Psoas muscle (tissue), 7 donors: ENCODE measurements at regions not wholly inside any gene's neighbourhood (a gene's known extent, or its start where the extent isn't known, plus 50 kb on each side); places are given as distances from the start of the nearest gene placed in this dataset.
A peak's percentile ranks its signal among the peaks of the same experiment; 100 is the strongest.

ENCODE experiments used
- ATAC-seq, 4 donors: fragments of 200-7000 bp; cut with Tn5 transposase; one replicate each; pipeline ENCODE4 v1.9.1; 2020; ENCODE audit warnings: moderate library complexity in 3 of 4, mild to moderate bottlenecking in 2 of 4
- DNase-seq, 2 donors: peaks; one replicate each; pipeline ENCODE4 v3.0.0-alpha.2; 2020
- H3K27ac ChIP-seq: fragments of 200-600 bp; one replicate; pipeline ENCODE4 v1.8.0; 2022
- H3K27me3 ChIP-seq, 3 donors: fragments of 200-600 bp in 1 of 3; one replicate each; pipeline versions ENCODE4 v1.6.1 to v1.8.0; 2013 to 2022; ENCODE audit warnings: low read length in 2 of 3, mild to moderate bottlenecking in 2 of 3, moderate library complexity in 1 of 3; ENCODE audit not compliant: insufficient read depth in 3 of 3
- H3K36me3 ChIP-seq, 2 donors: fragments of 200-600 bp in 1 of 2; one replicate each; pipeline versions ENCODE4 v1.6.1 to v1.8.0; 2013 to 2022; ENCODE audit warnings: low read depth in 1 of 2, mild to moderate bottlenecking in 1 of 2, moderate library complexity in 1 of 2; ENCODE audit not compliant: insufficient read depth in 1 of 2
- H3K4me1 ChIP-seq: fragments of 200-600 bp; one replicate; pipeline ENCODE4 v1.8.0; 2022
- H3K4me3 ChIP-seq: fragments of 200-600 bp; one replicate; pipeline ENCODE4 v1.8.0; 2022; ENCODE audit warnings: mild to moderate bottlenecking
- H3K9me3 ChIP-seq: fragments of 200-600 bp; one replicate; pipeline ENCODE4 v1.8.0; 2022
- WGBS, 3 donors: extraction: QIAGEN DNeasy Blood & Tissue Kit; methylation state at CpG; one replicate each; pipeline versions ENCODE4 v1.1.6 to v1.1.7; 2013; 5-methylcytosine and 5-hydroxymethylcytosine counted together
- intact Hi-C, 2 donors: fragments of 100-400 bp; cut with DNase I; formaldehyde crosslinking; loops; one replicate each; pipeline versions ENCODE4 v1.11.0 to v1.14.2; 2022
- TF ChIP-seq, protein P1 (sequence below): fragments of 200-600 bp; IDR thresholded peaks from one replicate; pipeline ENCODE4 v1.8.0; 2022; ENCODE audit warnings: antibody characterized with exemption
- donor health status: healthy with polysubstance abuse.
- donor health status: DM: no; HTN: no; CAD: no; lungs with moderate emphysema.
- donor health status: Bipolar disorder and iron deficiency.
- donor health status: healthy.
- donor health status: DM: yes; HTN: yes; CAD: no.
- donor health status: DM: no; HTN: no; CAD: no.
- donor health status: DM: yes; HTN: yes; CAD: no.

GRCh38 chr7:68304536-68304935 is 1293.7 kb upstream of the AUTS2 start:
- Histone ChIP-seq H3K36me3 (no peaks in the 10 kb centered on the region), H3K27ac (no peak overlapping the region), H3K27me3 (no peaks in the 10 kb centered on the region), H3K4me3 (no peak overlapping the region), H3K4me1 (no peaks in the 10 kb centered on the region), H3K9me3 (no peaks in the 10 kb centered on the region)
- TF ChIP-seq, protein P1, sequence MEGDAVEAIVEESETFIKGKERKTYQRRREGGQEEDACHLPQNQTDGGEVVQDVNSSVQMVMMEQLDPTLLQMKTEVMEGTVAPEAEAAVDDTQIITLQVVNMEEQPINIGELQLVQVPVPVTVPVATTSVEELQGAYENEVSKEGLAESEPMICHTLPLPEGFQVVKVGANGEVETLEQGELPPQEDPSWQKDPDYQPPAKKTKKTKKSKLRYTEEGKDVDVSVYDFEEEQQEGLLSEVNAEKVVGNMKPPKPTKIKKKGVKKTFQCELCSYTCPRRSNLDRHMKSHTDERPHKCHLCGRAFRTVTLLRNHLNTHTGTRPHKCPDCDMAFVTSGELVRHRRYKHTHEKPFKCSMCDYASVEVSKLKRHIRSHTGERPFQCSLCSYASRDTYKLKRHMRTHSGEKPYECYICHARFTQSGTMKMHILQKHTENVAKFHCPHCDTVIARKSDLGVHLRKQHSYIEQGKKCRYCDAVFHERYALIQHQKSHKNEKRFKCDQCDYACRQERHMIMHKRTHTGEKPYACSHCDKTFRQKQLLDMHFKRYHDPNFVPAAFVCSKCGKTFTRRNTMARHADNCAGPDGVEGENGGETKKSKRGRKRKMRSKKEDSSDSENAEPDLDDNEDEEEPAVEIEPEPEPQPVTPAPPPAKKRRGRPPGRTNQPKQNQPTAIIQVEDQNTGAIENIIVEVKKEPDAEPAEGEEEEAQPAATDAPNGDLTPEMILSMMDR: no peak
- no peak for ATAC-seq
- intact Hi-C loops: no loop called here
- no peak for DNase-seq
- WGBS, 3 donors: 67 to 85% (median 78%) methylated on average over 2 of the region's 2 CpGs

- WGBS, 3 donors: 48 to 62% (median 51%) methylated on average over 3 of the region's 3 CpGs
- Histone ChIP-seq H3K4me3 (no peak overlapping the region), H3K4me1 (no peaks in the 10 kb centered on the region), H3K27me3 (no peaks in the 10 kb centered on the region), H3K27ac (no peak overlapping the region), H3K9me3 (no peaks in the 10 kb centered on the region), H3K36me3 (no peaks in the 10 kb centered on the region)
- TF ChIP-seq, protein P1: no peak
- ATAC-seq: peak in 2 of 4 donors; percentile 43 to 53
- intact Hi-C loops: no loop called here
- DNase-seq: no peak
Measured at GRCh38 chr7:68306692-68307107, 1291.6 kb upstream of the AUTS2 start.

- WGBS, 3 donors: 89 to 90% (median 89%) methylated on average over 2 of the region's 2 CpGs
- Histone ChIP-seq H3K27me3 (no peaks in the 10 kb centered on the region), H3K4me3 (no peak overlapping the region), H3K27ac (no peak overlapping the region), H3K9me3 (no peaks in the 10 kb centered on the region), H3K4me1 (no peaks in the 10 kb centered on the region), H3K36me3 (no peaks in the 10 kb centered on the region)
- DNase-seq (no peak), ATAC-seq (no peak)
- TF ChIP-seq, protein P1: no peak
- intact Hi-C loops: no loop called here
Measured at GRCh38 chr7:68309271-68309670, 1289.0 kb upstream of the AUTS2 start.

- no peaks in the 10 kb centered on the region for H3K27me3 ChIP-seq
- no peaks in the 10 kb centered on the region for H3K9me3 ChIP-seq
- no peak overlapping the region for H3K4me3 ChIP-seq
- ATAC-seq: no peak
- no peak for DNase-seq
- intact Hi-C loops: no loop called here
- TF ChIP-seq, protein P1: no peak
- no peaks in the 10 kb centered on the region for H3K4me1 ChIP-seq
- 37 to 51% (median 50%) methylated on average over 6 of the region's 6 CpGs for WGBS, 3 donors
- no peaks in the 10 kb centered on the region for H3K36me3 ChIP-seq
- no peak overlapping the region for H3K27ac ChIP-seq
Measured at GRCh38 chr7:68309806-68310205, 1288.5 kb upstream of the AUTS2 start.

DNA sequence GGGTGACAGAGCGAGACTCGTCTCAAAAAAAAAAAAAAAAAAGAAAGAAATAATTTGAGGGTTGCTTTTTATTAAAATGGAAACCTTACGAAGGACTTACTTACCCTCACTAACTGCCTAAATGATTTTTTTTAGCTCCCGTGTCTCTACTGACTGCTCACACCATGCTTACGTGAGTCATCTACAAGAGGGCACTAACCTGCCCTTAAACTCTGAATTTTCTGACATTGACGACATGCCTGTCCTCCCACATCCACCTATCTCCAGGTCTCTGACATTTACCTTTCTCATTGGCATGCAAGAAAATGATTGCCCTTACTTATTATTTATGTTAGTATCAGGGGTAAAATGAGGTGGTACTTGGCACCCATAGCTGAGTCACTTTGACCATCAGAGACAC is 1286.3 kb upstream of the AUTS2 start:
- ATAC-seq: no peak
- Histone ChIP-seq H3K4me3 (no peak overlapping the region), H3K9me3 (no peaks in the 10 kb centered on the region), H3K4me1 (no peaks in the 10 kb centered on the region), H3K27ac (no peak overlapping the region), H3K36me3 (no peaks in the 10 kb centered on the region), H3K27me3 (no peaks in the 10 kb centered on the region)
- intact Hi-C loops: no loop called here
- 91 to 93% (median 92%) methylated on average over 6 of the region's 6 CpGs for WGBS, 3 donors
- DNase-seq: no peak
- TF ChIP-seq, protein P1: no peak
